ENCODE measurements at regions not wholly inside any gene's neighbourhood (a gene's known extent, or its start where the extent isn't known, plus 50 kb on each side); places are given as distances from the start of the nearest gene placed in this dataset.

- no peak overlapping the region for H3K27ac Mint-ChIP-seq (ENCODE audit: low read depth, unreplicated experiment)
- TF ChIP-seq, protein P1, sequence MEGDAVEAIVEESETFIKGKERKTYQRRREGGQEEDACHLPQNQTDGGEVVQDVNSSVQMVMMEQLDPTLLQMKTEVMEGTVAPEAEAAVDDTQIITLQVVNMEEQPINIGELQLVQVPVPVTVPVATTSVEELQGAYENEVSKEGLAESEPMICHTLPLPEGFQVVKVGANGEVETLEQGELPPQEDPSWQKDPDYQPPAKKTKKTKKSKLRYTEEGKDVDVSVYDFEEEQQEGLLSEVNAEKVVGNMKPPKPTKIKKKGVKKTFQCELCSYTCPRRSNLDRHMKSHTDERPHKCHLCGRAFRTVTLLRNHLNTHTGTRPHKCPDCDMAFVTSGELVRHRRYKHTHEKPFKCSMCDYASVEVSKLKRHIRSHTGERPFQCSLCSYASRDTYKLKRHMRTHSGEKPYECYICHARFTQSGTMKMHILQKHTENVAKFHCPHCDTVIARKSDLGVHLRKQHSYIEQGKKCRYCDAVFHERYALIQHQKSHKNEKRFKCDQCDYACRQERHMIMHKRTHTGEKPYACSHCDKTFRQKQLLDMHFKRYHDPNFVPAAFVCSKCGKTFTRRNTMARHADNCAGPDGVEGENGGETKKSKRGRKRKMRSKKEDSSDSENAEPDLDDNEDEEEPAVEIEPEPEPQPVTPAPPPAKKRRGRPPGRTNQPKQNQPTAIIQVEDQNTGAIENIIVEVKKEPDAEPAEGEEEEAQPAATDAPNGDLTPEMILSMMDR (IDR thresholded peaks at IDR 0.05; ENCODE audit: unreplicated experiment), result no peak
- DNase-seq (ENCODE audit: unreplicated experiment), result no peak
- peaks cover 19% of the 10 kb centered on the region for H3K4me1 Mint-ChIP-seq (ENCODE audit: insufficient read depth, unreplicated experiment)
- intact Hi-C loops (cut with micrococcal nuclease), result no loop called here
- no peak overlapping the region for H3K4me3 Mint-ChIP-seq (ENCODE audit: unreplicated experiment)
- CTCF ChIA-PET, result no interaction called here
- POLR2A ChIA-PET, result no interaction called here
- H3K27me3 Mint-ChIP-seq (ENCODE audit: insufficient read depth, unreplicated experiment), result no peaks in the 10 kb centered on the region
- no TSS peak for BruUV-seq (replicated peaks)
- no peaks in the 10 kb centered on the region for H3K36me3 Mint-ChIP-seq (ENCODE audit: insufficient read depth, unreplicated experiment)
- H3K9me3 Mint-ChIP-seq (ENCODE audit: unreplicated experiment), result no peaks in the 10 kb centered on the region
These were observed 52.8 kb upstream of the PPP1R12A start for GRCh38 chr12:79987731-79988130.
